ENCODE measurements at regions not wholly inside any gene's neighbourhood (a gene's known extent, or its start where the extent isn't known, plus 50 kb on each side); places are given as distances from the start of the nearest gene placed in this dataset.
"Not testable (repeated sequence)": the region's sequence is repeated elsewhere in the genome, so short reads cannot be mapped to it uniquely, and the experiment has no call there.

DNA sequence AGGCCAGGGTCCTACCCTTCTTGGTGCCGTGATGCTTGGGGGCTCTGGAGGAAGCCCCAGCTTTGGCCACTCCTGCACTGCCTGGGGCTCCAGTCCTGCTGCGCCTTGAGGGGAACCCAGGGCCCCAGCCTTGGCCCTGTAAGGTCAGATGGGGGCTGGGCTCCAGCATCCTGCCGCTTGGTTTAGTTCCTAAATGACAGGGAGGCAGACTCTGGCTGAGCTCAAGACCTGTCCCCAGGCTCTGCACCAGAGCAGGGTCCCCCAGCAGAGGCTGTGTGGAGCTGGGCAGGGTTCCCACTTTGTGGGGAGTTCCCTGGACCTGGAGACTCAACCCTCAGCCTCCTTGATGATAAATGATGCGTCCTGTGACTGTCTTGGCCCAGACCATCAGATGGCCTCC lies 395.4 kb downstream of the TMEM121 start:
- not testable (repeated sequence) for H3K4me3 ChIP-seq (ENCODE audit: low read depth, low read length); H3K36me3 ChIP-seq (ENCODE audit: control insufficient read depth, insufficient read depth, low read length); DNase-seq (ENCODE audit: low read depth); H3K27me3 ChIP-seq (ENCODE audit: control insufficient read depth, insufficient read depth, low read length)

DNA sequence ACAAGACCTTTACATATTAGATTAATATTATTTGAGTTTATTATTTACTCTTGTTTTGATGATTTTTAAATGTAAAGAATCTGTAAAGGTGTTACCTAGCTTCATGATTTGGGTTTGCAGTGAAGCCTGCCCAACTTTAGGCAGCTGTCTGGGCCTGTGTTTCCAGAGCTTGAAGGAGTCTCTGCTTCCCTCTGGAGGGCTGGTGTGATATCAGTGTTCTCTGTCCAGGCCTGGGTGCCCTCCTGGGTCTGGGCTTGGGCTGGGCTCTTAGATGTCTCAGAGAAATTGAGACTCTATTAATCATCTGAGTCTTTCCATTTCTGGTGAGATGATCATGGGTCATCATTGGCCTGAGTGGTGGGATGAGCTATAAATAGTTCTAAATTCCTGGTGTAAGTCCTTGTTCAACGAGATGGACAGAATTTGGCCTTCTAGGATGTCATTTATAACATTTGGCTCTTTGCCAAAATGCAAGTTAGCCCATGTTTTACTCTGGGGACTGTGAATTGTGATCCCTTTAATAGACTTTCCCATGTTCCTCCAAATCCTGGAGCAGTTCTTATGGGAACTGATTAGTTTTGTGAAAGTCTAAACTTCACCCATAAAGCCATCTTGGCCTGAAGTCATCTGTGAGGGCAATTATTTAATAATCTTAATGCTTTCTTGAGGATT lies 397.3 kb downstream of the TMEM121 start:
- DNase-seq (ENCODE audit: low read depth); H3K36me3 ChIP-seq (ENCODE audit: control insufficient read depth, insufficient read depth, low read length); H3K27me3 ChIP-seq (ENCODE audit: control insufficient read depth, insufficient read depth, low read length); H3K4me3 ChIP-seq (ENCODE audit: low read depth, low read length): not testable (repeated sequence)

DNA sequence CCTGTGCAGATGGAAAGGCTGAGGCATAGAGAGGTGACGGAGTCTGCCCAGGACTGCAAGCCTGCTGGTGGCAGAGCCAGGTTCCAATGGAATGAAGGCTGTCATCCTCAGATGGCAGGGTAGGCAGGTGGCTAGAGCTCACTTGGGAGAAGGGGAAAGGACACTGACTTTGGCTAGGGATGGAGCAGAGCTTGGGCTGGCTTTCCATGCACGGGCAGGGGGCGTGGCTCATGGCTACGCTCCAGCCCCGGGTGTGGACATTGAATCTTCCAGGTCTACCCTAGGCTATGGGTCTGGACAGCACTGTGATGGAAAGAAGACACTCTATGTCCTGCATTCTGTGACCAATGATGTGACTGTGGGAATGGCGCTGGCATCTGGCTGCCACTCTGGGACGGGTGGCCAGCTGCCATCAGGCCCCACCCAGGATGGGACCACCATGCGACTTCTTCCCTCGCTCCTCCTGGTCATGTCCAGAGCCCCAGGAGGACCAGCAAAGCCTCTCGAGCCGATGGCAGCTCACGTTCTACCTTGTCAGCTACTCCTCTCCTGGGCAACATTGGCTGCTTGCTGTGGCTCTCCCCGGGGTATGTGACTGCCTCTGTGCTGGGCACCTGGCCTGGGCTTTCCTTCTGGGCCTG lies 398.7 kb downstream of the TMEM121 start:
- no peaks in the 10 kb centered on the region for H3K27me3 ChIP-seq (ENCODE audit: control insufficient read depth, insufficient read depth, low read length)
- H3K36me3 ChIP-seq (ENCODE audit: control insufficient read depth, insufficient read depth, low read length) = no peaks in the 10 kb centered on the region
- H3K4me3 ChIP-seq (ENCODE audit: low read depth, low read length) = no peak overlapping the region
- TF ChIP-seq, protein P1, sequence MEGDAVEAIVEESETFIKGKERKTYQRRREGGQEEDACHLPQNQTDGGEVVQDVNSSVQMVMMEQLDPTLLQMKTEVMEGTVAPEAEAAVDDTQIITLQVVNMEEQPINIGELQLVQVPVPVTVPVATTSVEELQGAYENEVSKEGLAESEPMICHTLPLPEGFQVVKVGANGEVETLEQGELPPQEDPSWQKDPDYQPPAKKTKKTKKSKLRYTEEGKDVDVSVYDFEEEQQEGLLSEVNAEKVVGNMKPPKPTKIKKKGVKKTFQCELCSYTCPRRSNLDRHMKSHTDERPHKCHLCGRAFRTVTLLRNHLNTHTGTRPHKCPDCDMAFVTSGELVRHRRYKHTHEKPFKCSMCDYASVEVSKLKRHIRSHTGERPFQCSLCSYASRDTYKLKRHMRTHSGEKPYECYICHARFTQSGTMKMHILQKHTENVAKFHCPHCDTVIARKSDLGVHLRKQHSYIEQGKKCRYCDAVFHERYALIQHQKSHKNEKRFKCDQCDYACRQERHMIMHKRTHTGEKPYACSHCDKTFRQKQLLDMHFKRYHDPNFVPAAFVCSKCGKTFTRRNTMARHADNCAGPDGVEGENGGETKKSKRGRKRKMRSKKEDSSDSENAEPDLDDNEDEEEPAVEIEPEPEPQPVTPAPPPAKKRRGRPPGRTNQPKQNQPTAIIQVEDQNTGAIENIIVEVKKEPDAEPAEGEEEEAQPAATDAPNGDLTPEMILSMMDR (IDR thresholded peaks at IDR 0.05; ENCODE audit: insufficient read depth, low read length, poor library complexity, severe bottlenecking) = no peak
- no peak for DNase-seq (ENCODE audit: low read depth)

DNA sequence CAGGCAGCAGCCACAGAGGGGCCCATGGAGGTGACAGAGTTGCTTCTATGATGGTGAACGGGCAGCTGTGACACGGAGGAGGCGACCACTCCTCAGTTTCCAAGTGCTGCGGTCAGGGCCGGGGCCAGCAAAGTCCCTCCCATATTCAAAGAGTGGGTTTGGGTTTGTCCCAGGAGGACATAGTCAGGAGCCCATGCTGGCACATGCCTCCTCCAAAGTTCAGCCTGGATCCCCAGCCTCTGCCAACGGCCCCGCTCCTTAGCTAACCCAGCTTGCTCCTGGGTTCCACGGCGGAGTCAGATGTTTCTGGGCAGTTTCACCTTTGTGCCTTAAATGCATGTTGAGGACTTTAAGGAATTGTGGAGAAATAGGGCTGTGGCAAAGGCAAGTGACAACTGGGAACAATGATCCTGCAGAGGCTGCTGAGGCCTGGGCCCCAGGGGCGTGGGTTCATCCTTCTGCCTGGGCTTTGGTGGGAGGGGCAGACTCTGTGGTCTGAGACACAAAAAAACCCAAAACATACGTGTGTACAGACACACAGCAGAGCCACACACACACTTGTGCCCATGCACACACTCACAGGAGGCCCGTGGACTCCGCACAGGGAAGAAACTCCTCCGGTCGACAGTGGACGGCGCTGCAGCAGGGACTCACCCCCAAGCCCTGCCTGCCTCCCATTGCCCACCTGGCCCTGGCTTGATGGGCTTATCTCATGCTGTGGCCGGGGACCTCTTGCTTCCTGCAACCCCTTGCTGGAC lies 399.4 kb downstream of the TMEM121 start:
- TF ChIP-seq, protein P1 (IDR thresholded peaks at IDR 0.05; ENCODE audit: insufficient read depth, low read length, poor library complexity, severe bottlenecking) = no peak
- DNase-seq (ENCODE audit: low read depth) = no peak
- Histone ChIP-seq H3K36me3 (ENCODE audit: control insufficient read depth, insufficient read depth, low read length) (no peaks in the 10 kb centered on the region), H3K27me3 (ENCODE audit: control insufficient read depth, insufficient read depth, low read length) (no peaks in the 10 kb centered on the region), H3K4me3 (ENCODE audit: low read depth, low read length) (no peak overlapping the region)

DNA sequence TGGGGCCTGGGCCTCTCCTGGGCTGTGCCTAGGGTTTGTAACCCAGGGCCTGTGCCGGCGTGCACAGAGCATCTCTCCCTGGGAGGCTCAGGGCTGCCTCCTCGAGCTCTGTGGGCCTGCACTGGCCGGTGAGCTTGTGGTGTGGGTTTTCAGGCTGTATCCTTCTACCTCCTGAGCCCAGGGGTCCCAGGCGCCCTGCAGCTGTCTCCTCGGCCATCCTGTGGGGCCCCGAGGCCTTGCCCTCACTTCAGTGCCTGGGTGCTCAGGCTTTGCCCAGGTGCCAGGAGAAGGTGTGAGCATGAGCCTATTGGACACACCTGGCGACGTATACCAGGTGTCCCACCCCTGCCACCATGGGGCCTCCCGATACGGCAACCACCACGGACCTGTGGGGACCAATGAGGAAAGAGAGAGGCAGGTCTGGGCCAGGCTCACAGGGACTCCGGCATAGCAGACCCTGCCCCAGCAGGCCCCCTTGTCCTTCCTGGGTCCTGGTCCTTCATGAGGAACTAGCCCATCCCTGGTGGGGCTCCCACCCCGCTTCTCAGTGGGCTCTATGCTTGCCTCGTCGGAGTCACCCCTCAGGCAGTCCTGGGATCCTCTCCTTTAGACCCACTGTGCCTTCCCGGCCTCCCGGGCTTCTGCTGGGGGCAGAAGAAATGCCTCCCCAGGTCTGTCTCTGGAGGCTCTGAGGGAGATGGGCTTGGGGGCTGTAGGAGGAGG lies 400.2 kb downstream of the TMEM121 start:
- no peak overlapping the region for H3K4me3 ChIP-seq (ENCODE audit: low read depth, low read length)
- no peaks in the 10 kb centered on the region for H3K36me3 ChIP-seq (ENCODE audit: control insufficient read depth, insufficient read depth, low read length)
- no peaks in the 10 kb centered on the region for H3K27me3 ChIP-seq (ENCODE audit: control insufficient read depth, insufficient read depth, low read length)
- DNase-seq (ENCODE audit: low read depth) = no peak
- TF ChIP-seq, protein P1 (IDR thresholded peaks at IDR 0.05; ENCODE audit: insufficient read depth, low read length, poor library complexity, severe bottlenecking) = no peak

DNA sequence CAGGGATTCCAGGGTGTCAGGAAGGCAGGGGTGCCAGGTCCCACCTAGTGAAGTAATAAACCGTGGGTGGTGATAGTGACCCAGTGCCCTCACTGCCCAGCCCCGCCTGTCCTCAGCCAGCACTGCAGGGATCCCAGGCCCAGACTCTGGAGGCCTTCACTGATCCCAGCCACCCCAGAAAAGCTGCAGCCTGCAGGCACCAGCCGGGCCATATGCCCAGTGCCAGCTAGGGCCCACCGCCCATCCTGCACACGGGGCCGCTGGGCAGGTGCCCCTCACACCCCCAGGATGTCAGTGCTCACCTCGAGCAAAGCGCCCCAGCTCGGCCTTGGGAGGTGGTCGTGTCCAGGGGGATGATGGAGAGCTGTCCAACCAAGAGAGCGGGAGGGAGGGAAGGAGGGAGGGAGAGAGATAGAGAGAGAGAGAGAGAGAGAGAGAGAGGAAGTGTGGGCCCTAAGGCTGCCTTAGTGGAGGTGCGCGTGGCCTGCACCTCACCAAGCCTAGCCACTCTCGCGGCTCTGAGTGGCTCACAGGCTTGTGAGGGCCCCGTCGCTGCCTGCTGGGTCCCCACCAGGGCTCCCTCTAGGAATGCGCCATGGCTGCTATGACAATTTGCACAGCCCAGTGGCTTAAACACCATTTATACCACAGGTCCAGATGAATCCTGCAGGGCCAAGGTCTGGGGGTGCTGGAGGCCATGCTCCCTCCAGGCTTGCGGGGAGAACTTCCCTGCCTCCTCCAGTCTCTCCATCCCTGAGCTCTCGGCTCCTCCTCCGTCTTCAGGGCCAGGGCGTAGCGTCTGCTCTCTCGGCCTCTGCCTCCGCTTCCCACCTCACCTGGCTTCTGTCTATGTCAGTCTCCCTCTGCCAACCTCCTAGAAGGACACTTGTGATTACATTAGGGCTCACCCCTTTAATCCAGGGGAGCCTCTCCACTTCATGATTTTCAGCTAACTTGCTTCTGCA lies 401.0 kb downstream of the TMEM121 start:
- no peak for DNase-seq (ENCODE audit: low read depth)
- H3K27me3 ChIP-seq (ENCODE audit: control insufficient read depth, insufficient read depth, low read length) = no peaks in the 10 kb centered on the region
- H3K36me3 ChIP-seq (ENCODE audit: control insufficient read depth, insufficient read depth, low read length) = no peaks in the 10 kb centered on the region
- TF ChIP-seq, protein P1 (IDR thresholded peaks at IDR 0.05; ENCODE audit: insufficient read depth, low read length, poor library complexity, severe bottlenecking) = no peak
- H3K4me3 ChIP-seq (ENCODE audit: low read depth, low read length) = no peak overlapping the region

DNA sequence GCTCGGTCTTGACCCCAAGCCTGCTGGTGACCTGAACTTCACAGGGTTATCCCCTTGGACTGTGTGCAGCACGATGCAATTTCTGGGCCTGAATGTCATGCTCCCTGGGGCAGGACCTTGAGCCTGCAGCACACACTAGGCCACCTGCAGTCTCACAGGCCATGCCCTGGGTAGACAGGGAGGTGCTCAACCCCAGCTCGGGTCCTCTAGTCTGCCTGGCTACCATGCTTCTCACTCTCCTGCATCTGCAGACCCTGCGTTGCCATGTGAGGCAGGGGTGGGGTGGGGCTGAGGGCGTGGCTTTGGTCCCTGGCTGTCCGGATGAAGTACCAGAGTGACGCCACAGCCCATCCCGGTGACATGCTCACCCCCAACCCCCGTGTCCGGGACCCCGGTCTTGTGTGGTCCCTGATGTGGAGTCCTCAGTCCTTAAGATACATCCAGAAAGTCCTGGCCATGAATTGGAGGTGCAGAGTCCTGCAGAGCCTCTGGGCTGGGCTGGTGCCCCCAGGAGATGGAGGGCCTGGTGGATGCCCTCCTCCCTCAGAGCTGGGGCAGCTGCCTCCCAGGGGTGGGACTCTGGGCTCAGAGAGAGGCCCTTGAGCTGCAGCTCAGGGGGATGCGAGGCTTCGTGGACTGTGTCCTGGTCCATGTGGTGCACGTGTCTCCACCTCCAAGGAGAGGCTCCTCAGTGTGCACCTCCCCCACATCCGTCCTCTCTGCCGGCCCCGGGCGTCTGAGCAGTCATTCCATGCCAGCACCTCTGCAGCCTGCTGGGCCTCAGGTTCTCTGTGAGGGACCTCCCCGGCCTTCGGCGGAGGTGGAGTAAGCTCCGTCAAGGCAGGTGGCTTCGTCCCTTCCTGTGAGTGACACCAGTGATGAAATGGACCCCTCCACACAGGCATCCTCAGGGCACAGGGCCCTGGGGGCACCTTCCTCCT lies 402.1 kb downstream of the TMEM121 start:
- not testable (repeated sequence) for H3K27me3 ChIP-seq (ENCODE audit: control insufficient read depth, insufficient read depth, low read length); DNase-seq (ENCODE audit: low read depth); H3K4me3 ChIP-seq (ENCODE audit: low read depth, low read length); H3K36me3 ChIP-seq (ENCODE audit: control insufficient read depth, insufficient read depth, low read length)
